SU-DHL-6 (cell line): ENCODE measurements at regions not wholly inside any gene's neighbourhood (a gene's known extent, or its start where the extent isn't known, plus 50 kb on each side); places are given as distances from the start of the nearest gene placed in this dataset.

Experiments used
- CTCF ChIP-seq: fragments of 200-600 bp; sonication (generic); IDR thresholded peaks from one replicate; pipeline ENCODE4 v1.5.1; 2017; ENCODE audit warnings: antibody characterized with exemption, mild to moderate bottlenecking, low read length, moderate library complexity; ENCODE audit not compliant: insufficient read depth, poor library complexity, severe bottlenecking
- EZH2phosphoT487 ChIP-seq: fragments of 200-600 bp; sonication (generic), shearing (Covaris generic); conservative IDR thresholded peaks from 2 replicates; pipeline ENCODE4 v1.6.1; 2018; ENCODE audit warnings: mild to moderate bottlenecking, antibody characterized with exemption, low read length, moderate library complexity, mixed read lengths

DNA sequence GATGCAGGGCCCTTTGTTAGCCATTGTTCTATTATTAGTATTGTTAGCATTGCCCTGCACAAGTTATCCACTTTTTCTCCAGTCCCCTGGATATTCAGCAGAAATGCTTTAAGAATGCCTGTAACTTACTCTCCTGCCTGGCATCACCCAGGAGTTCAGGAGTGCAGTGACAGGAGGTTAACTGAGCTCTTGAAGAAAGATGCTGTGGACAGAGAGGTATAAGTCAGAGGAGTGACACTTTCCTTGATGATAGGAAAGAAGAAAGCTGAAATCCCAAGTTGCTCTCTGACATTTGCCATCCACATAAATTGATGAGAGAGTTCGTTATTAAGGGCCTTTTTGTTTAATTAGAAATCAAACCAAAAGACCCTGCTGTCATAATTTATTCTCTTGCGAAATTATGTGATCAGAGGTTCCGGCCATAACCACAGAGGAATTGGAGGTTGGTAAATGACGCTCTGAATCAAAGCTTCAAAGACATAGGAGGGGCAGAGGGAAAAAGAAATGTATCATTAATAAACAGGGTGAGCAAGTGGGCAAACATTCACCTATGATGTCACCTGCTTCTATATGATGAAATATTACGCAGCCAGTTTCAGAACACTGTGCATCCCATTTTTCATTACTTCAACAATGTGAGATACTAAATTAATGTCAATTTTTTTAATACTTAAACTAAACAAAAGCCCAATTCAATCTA is 230.2 kb upstream of the JADE1 start:
- TF ChIP-seq CTCF (no peak), EZH2phosphoT487 (no peak)
